Amygdala (tissue), 56 donors: ENCODE measurements at regions not wholly inside any gene's neighbourhood (a gene's known extent, or its start where the extent isn't known, plus 50 kb on each side); places are given as distances from the start of the nearest gene placed in this dataset.
A peak's percentile ranks its signal among the peaks of the same experiment; 100 is the strongest.
"Not testable (repeated sequence)": the region's sequence is repeated elsewhere in the genome, so short reads cannot be mapped to it uniquely, and the experiment has no call there.

ENCODE experiments used
- DNase-seq, 56 donors: peaks; one replicate each; lab custom pipeline; 2025; lab: John Stamatoyannopoulos, UW

DNA sequence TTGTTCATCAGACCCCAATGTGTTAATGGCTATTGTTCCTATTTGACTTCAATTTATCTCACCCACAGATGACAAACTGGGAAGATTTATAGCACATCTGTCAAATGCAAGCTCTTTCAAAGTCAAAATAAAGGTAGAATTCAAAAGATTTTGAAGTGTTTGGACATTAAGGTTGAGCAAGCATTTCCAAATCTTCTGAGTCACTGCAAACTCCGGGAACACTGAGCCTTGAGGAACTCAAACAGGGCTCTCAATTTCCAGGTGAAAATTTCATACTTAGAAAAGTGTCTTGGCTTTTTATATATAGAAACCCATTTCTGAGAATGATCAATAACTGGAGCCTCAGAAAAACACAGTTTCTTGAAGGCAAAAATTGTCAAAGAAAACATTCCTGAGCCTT is 199.5 kb upstream of the IGFBP7 start:
- DNase-seq: no peak

- no peak for DNase-seq
These were observed 198.1 kb upstream of the IGFBP7 start for GRCh38 chr4:57308301-57308700.

GRCh38 chr4:57305836-57306235 is 195.7 kb upstream of the IGFBP7 start:
- no peak for DNase-seq

DNA sequence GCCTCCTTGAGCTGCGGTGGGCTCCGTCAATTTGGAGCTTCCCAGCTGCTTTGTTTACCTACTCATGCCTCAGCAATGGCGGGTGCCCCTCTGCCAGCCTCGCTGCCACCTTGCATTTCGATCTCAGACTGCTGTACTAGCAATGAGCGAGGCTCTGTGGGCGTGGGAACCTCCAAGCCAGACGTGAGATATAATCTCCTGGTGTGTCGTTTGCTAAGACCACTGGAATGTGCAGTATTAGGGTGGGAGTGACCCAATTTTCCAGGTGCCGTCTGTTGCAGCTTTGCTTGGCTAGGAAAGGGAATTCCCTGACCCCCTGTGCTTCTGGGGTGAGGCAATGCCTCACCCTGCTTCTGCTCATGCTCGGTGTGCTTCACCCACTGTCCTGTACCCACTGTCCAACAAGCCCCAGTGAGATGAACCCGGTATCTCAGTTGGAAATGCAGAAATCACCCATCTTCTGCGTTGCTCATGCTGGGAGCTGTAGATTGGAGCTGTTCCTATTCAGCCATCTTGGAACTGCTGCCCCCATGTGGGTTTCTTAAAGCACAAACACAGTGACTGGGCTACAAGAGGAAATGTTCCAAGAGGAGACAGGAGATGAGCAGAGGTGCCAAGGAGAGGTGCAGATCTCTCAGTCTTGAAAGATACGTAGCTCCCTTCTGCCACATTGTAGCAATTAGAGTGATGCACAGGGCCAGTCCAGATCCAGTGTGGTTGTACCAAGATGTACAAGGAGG is 193.0 kb upstream of the IGFBP7 start:
- DNase-seq: peak in 17 of 56 donors; percentile 1 to 51 (median 7)

DNA sequence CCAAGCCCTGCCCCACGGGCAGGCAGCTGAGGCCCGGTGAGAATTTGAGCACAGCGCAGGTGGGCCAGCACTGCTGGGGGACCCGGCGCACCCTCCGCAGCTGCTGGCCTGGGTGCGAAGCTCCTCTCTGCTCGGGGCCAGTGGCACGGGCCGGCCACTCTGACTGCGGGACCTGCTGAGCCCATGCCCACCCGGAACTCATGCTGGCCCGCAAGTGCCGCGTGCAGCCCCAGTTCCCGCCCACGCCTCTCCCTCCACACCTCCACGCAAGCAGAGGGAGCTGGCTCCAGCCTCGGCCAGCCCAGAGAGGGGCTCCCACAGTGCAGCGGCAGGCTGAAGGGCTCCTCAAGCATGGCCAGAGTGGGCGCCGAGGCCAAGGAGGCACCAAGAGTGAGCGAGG is 190.1 kb upstream of the IGFBP7 start:
- DNase-seq: not testable (repeated sequence)

- no peak for DNase-seq
These were observed 181.7 kb upstream of the IGFBP7 start for GRCh38 chr4:57291911-57292310.

DNA sequence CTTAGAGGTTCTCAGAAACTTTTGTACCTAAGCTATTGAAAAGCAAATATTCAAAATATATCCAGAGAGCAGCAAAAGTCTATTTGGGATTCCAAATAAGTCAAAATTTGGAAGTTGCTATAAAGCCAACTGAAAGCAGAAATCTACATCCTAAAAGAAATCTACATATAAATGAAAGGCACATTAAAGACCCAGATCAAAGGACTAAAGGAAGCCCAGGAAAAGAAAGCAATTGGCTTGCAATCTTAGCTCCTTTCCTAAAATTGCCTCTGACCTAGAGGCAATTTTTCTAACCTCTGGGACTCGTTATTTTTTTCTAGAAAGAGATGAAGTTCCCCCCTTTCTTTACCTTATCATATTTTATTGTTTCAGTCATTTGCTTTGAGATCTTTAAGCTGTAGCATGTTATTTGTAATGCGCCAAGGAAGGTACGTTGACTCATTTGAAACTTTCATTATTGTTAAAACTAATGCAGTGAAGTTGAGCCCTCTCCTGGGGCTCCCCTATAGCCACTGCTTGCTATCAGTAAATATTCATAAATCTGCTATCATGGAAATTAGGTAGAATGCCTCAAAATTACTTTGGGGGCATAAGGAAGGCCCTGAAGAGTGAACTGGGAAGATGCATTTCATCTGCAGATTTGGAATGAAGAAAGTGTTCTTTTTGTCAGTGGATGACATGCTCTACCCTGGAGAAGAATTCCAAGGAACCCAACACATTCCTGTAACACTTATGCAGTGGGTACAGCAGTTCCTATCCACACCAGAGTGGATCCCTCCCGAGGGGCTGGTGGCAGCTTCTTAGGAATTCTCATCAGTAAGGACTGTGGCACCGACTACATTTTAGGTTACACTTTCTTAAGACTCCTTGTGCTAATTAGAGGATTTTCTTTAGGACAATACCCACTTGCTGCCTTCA is 177.8 kb upstream of the IGFBP7 start:
- DNase-seq: no peak

DNA sequence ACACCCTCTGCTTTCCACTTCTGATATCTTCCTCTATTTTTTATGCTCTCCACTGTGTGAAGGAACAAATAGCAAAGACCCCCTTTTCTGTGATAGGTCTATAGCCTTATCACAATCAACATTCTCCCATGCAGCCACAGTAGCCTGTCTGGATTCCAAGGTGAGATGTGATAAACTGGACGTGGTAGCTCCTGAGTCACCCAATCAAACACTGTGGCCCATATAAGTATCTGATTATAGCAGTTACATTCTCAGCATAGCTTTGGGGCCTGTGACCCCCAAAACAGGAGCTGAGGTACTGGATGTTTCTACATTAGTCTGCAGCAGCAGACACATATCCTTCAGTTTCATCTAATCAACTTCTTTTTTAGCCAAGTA is 172.7 kb upstream of the IGFBP7 start:
- DNase-seq: no peak

DNA sequence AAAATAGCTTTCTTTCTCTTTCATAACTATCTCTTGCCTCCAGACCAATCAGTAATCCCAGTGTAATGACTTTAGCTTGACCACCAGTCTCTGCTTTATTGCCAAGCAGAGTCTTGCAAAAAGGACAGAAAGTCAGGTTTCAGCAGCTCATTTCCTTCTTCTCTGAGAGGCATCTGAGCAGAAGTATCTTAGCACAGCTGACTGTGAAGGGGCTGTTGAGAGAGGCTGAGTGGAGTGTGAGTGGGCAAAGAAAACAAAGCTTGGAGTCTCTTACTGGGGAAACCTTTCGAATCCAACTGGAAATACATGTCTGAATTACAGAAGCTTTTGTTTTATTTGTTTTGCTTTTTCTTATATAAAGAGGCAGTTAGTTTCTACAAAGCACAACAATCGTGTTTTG is 170.3 kb upstream of the IGFBP7 start:
- DNase-seq: no peak

GRCh38 chr4:57278780-57279179 is 168.6 kb upstream of the IGFBP7 start:
- no peak for DNase-seq

DNA sequence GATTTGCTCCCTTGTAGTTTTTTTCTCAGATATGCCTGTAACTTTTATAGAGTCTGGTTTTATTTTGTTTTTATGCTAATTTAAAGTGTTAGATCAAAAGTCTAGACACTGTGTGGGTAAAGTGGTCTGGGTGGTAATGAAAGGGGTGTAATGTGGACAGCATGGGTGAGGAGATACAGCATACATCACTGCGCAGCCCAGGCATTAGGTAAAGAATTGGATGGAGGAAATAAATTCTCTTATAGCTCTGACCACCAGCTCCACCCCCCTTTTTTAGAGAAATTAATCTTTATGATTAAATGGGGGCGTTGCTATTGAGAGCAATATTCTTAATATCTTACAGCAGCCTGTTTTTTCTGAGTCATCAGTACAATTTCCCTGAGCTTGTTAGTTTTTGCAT is 163.9 kb upstream of the IGFBP7 start:
- no peak for DNase-seq

DNA sequence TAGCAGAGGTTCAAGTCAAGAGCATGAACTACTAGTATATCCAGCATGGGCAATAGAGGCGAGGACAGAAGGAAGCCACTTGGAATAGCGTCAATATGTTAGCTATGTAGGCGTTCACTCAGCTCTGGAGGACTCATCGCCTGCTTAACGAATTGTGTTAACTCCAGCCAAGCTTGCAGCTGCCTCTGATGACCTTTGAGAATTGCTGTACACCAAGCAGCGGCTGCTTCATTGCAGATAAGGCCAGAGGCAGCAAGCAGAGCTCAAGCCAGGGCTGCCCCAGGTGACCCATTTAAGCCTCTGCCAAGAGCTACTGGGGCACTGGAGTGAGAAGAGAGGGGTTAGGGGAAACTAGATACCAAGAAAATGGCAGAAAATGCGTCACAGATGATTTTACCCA is 160.2 kb upstream of the IGFBP7 start:
- DNase-seq: no peak

- peak in 9 of 56 donors; percentile 2 to 30 (median 6) for DNase-seq
These were observed 155.8 kb upstream of the IGFBP7 start for GRCh38 chr4:57265831-57266582.

DNA sequence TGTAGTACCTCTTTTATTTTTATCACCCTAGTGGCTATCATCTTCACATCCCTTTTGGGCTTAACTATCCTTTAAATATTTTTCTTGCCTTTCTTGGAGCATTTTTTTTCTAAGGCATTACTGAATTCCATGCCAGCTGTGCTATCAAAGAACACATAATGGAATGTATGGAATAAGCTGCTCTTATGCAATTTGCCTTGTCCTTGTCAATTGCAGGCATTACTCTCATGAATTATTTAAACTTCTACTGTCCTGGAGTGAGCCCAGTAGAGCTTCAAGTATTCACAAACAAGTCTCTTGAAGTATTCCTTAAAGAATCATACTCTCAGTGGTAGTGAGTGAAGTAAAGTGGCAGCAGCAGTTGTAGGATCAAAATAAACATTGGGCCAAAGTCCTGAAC is 144.6 kb upstream of the IGFBP7 start:
- DNase-seq: no peak

DNA sequence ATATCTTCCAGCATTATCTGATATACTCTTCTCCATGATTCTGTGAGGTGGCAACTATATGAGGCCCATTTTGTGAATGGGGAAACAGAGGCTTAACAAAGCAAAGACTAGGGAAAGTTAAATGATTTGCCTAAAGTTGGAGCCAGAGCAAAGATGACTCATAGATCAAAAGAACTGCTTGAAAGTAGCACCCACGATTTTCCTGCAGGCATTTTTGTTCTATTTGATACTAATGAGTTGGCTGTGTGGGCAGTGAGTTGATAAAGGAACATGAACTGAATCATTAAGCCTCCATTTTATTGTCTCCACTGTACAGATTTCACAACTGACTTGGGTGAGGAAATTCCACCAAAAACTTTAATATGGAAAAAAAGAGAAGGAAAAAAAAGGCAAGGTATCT is 138.9 kb upstream of the IGFBP7 start:
- DNase-seq: no peak

DNA sequence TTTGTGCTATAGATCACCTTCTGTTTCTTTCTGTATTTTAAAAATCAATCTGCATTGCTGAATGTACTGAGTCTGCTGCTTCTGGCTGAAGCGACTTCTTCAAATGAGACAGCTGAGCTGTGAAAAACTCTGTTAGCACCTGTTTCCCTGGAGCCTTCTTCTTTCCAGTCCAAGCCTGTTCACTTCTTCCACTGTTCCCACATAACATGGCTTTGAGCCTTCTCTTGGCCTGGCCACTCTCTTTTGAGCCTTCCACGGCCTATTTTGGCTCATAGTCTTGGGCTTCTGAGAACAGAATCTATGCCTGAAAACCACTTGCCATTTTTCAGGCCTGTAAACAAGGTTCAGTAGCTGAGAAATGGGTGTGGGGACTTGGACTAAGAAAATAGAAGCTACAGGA is 132.9 kb upstream of the IGFBP7 start:
- DNase-seq: peak in 10 of 56 donors; percentile 2 to 50 (median 4)

DNA sequence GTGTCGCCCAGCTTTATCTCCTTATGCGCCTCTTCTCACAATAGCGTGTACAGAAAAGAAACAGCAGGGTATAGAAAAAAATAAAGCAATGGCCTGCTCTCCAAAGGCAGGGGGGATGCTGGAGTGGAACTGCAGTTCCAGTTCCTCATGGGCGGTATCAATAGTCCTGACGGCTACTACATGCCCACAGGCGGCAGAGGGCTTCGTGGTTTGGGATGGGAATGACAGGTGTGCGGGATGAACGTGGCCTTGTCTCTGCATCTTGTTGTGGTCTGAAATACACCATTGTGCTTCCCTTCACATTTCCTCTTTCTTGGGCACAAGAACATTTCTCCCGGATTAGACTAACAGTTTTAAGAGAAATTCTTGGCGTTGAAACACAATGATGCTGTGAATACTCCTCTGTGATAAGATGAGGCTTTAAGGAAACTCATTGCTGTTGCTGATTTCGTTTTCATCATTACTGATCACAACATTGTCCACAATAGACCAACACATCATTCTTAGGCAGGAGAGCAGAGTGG is 124.1 kb upstream of the IGFBP7 start:
- DNase-seq: peak in 2 of 56 donors; percentile 3 to 5

GRCh38 chr4:57233386-57233785 is 123.2 kb upstream of the IGFBP7 start:
- DNase-seq: peak in 1 of 56 donors; percentile 5

DNA sequence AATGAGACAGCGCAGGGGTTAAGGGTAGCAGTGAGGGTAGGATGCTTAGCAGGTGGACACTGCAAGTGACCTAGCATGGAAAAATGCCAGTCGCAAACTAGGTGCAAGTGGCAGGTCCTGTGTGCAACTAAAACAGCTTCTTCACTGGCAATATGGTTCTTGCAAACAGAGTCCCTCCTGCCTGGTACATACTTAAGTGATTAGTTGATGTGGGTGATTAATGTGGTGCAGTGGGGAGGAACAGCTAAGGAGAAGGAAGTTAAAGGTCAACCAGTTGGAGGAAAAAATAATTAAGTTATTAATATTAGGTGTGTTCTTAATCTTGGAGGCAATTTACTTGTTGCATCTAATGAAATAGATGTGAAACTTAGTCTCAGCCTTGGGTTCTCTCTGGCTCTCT is 121.6 kb upstream of the IGFBP7 start:
- DNase-seq: no peak

DNA sequence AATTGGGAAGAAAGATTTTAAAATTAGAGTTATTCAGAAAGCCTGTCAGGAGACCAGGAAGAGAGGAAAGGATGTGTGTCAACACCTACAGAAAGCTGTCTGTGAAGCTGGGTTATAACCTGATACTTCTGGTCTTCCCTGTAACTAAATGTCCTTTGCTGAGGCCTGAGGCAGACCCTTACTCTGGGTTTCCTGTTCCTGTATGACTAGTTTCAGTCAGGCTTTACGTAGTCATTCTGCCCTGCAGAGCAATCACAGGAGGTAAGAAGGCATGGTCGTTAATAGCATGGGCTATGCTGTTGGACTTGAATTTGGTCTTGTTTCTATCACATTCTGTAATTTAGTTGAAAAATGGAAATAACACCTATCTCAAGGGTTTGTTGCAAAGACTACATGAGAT is 110.5 kb upstream of the IGFBP7 start:
- DNase-seq: no peak

DNA sequence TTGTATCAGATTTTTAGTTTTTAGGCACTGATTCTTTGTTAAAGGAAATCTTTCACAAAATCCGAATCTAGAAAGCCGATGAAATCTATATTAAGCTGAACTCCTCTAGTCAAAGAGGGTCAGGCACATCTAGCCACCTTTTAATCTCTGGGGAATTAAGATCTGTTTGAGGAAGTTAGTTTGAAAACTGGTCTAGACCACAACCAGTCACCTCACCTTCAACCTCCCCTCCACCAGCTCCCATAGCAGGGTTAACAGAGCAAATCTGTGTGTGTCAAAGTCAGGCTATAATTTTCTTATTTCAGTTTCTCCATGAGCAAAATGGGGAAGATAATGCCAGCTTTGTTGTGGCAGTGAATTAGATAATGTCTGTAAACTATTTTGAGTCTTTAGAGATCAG is 110.0 kb upstream of the IGFBP7 start:
- no peak for DNase-seq
